Occipital lobe (tissue), 1 donor: ENCODE measurements at regions not wholly inside any gene's neighbourhood (a gene's known extent, or its start where the extent isn't known, plus 50 kb on each side); places are given as distances from the start of the nearest gene placed in this dataset.
"Not testable (repeated sequence)": the region's sequence is repeated elsewhere in the genome, so short reads cannot be mapped to it uniquely, and the experiment has no call there.

Source experiments
- DNase-seq: peaks from one replicate; lab custom pipeline; 2025; lab: John Stamatoyannopoulos, UW

DNA sequence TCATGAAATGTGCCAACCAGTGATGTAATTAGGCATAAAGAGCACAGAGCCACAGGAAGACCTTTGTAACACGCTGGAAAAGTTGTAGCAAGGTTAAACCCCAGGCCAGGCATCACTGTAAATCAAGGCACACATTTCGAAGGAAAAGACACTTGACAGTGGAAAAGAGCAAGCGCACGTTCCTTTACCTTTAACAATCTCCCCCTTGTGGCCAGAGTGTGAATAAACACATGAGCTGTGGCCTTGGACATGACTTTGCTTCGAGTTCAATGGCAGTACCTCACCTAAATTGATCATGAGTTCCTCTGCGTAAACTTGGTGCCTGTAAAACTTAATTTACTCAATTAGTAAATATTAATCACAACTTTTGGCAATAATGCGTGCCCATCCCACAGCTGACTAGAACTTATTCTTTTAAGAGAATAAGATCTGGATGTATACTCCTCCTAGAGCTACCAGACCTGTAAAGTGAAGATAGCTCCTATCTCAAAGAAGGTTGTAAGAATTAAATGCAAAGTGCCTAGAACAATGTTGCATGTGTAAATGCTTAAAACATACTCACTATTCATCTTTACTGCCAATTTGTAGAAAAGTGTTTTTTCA lies 757.0 kb upstream of the NECTIN3 start:
- DNase-seq: peak; percentile 13

GRCh38 chr3:110318108-110318507 lies 753.5 kb upstream of the NECTIN3 start:
- DNase-seq: no peak

DNA sequence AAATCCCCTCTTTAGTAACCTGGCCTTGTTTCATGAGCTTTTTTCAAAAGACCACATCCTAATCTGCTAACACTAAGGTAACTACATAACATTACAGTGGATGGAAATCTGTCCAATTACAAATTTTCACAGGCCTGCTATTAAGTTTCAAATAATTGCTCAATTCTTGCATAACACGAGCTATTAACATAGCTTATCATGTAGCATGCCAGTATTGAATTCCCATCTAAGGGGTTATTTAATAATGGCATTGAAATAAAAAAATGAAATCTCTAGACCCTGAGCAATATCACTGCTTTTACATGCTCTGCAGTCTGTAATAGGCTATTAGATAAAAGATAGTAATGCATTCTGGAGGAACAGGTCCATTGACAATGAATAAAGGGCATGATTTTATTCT lies 748.3 kb upstream of the NECTIN3 start:
- DNase-seq: no peak

DNA sequence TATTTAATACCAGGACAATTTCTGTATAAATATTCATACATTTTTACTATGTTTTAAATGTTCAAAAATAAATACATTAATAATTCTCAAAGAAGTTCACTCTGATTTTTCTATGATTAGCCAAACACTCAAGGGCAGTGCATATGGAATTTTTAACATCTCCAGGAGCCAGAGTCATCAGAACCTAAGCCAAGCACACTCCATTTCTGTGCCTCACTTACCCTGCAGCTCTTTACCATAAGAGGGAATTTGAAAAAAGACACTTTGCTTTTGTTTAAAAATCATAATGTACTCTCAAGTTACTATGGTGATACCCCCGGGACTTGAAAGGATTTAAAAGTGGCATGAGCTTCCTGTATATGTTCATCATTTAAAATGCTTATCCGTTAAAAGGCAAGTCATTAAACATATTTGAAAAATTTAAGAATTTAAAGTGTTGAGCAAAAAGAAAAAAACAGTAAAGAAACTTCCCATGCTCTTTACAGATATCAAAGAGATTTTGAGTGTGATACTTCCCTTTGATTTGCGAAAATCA lies 747.4 kb upstream of the NECTIN3 start:
- DNase-seq: no peak

GRCh38 chr3:110327870-110328269 lies 743.7 kb upstream of the NECTIN3 start:
- DNase-seq: no peak

DNA sequence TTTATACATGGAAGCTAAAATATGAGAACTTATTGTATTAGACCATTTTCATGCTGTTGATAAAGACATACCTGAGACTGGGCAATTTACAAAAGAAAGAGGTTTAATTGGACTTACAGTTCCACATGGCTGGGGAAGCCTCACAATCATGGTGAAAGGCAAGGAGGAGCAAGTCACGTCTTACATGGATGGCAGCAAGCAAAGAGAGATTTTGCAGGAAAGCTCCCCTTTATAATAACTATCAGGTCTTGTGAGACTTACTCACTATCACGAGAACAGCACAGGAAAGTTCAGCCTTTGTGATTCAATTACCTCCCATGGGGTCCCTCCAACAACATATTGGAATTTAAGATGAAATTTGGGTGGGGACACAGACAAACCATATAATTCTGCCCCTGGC lies 740.1 kb upstream of the NECTIN3 start:
- DNase-seq: not testable (repeated sequence)

- no peak for DNase-seq
These were observed 739.0 kb upstream of the NECTIN3 start for GRCh38 chr3:110332629-110333028.

GRCh38 chr3:110341047-110341446 lies 730.6 kb upstream of the NECTIN3 start:
- DNase-seq: no peak

- DNase-seq: no peak
These were observed 728.2 kb upstream of the NECTIN3 start for GRCh38 chr3:110343376-110343775.

DNA sequence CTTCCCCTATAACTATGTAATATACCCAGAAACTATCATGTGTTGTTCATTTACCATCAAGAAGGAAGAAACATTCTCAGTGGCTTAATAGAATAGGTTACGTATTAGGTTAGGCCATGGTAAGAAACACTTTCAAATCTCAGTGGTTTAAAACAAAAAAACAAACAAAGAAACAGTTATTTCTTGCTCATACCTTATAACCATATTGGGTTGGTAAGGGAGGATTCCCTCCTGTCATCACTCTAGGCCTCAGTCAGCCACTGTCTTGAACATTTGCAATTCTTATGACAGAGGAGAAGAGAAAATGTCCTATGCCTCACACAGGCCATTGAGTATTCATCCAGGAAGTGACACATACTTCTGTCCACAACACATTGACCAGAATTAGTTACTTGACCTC lies 727.7 kb upstream of the NECTIN3 start:
- DNase-seq: no peak

DNA sequence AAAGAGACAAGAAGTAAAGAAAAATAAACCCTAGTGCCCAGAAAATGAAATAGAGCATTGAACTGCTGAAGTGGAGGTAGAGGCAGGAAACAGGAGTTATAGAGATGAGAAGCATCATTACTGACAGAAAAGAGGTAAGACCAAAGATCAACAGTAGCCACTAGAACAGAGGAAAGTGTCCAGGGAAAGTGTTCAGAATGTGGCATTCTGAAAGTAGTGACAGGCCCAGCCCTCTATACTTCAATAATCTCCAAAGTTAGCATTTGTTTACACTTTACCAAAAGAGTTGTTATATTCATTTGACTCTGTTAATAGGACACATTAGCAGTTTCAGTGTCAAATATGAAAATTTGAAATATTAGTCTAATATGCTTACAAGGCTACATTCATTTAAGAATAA lies 727.1 kb upstream of the NECTIN3 start:
- DNase-seq: no peak

DNA sequence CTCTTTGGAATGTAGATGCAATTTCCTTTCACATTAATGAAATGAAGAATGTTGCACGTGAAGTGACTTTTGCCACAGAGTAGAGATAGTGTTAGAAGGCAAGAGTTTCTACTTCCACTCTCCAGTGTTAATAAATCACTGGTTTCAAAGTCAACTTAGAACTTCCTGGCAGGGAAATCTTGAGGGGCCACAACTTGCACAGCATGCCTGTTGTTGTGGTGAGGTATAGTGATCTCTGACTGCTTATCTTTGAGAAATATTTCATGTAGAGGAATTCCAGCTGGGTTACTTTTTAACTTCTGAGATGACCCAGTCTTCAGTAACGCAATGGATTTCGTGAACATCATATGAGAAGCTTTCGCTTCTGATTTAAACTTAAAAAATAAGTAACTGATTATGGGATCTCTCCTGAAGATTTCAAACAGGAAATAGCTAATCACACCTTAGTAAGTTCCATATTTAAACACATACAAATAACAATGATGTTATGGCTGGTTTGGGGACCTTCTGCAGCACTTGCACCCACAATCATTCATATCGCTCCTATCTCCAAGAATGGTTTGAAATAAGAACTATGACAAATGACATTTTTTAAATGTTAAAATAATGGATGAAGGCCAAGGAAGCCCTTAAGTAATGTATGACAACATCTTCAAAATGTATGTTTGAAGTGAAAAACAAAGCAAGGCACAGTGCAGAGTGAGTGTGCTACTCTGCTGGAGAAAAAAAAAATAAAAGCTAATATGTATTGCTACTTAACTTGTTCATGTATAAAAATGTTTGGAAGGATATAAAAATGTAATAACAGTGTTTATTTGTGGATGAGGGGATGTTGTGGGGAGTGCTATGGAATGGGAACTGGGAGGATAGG lies 726.5 kb upstream of the NECTIN3 start:
- no peak for DNase-seq

DNA sequence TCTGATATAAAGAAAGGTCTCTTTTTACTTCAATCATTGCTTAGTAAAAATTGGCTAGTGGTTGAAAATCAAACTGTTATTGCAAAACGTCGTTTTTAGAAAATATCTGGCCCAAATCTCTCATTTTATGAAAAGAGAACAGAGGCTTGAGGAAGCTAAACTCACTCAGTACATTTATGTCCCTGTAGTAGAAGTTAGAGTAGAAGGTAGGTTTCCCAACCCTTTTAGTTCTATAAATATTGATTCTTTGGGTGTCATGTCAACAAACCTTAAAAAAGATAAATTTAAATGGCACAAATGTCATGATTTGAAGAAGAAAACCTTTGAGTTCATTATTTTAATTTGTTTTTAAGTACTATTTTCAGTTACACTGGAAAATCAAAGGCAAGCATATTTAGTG lies 722.3 kb upstream of the NECTIN3 start:
- DNase-seq: no peak

DNA sequence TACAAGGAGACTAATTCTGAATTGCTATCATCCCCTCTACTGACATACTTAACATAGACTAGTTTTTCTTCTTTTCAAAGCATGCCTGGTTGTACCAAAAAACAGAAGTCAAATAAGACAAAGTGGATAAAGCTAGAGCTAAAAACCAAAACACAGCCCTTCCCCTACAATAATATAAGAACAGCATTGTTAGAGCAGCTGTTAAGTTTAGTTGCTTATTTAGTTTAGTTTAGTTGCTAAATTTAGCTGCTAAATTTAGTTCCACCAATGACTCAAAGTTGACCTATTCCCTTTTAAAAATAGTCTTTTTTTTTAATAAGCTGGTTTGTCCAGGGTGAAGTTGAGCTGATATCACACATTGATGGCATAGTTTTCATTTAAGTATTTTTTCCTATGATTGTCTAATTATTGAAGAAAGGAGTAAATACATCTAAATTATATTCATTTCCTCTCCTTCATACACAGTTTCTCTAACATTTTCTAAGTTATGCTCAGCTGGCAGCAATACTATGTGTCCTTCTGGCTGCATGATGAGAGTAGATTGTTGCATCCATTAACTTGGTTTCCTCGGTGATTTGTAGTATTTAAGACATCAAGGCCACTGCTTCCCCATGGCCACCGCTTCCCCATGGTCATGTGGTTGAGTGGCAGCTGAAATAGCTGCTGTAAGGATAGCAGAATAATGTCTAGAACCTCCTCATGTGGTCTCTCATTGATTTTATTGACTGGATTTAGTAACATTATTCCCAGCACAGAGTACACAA lies 718.6 kb upstream of the NECTIN3 start:
- DNase-seq: no peak

GRCh38 chr3:110362751-110363150 lies 708.9 kb upstream of the NECTIN3 start:
- no peak for DNase-seq

GRCh38 chr3:110367289-110367688 lies 704.3 kb upstream of the NECTIN3 start:
- not testable (repeated sequence) for DNase-seq

- no peak for DNase-seq
These were observed 695.7 kb upstream of the NECTIN3 start for GRCh38 chr3:110375751-110376518.

DNA sequence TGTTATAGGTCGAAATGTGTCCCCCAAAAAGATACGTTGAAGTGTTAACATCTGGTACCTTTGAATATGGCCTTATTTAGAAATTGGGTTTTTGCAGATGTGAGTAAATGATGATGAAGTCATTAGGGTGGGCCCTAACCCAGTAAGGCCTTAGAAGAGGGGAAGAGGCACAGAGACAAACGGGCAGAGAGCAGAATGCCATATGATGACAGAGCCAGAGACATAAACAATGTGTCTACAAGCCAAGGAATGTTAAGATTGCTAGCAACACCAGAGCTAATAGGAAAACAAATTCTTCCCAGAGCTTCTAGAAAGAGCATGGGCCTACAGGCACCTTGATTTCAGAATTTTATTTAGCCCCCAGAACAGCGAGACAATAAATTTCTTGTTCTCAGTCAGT lies 693.1 kb upstream of the NECTIN3 start:
- DNase-seq: no peak

DNA sequence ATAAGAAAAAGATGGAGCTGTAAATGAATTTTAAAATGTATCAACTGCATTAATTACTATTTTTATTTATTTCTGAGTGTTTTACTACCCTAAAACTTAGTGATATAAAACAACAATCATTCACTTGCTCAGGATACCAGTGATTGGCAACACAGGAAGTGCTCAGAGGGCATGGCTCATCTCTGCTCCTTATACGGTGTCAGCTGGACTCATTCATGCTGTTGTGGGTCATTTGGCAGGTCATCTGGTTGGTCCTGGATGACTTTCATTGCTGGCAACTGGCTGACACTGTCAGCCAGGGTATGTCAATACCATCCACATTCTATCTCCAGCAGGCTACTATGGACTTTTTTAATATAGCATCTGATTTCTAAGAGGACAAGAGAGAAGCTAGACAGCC lies 689.6 kb upstream of the NECTIN3 start:
- DNase-seq: no peak

DNA sequence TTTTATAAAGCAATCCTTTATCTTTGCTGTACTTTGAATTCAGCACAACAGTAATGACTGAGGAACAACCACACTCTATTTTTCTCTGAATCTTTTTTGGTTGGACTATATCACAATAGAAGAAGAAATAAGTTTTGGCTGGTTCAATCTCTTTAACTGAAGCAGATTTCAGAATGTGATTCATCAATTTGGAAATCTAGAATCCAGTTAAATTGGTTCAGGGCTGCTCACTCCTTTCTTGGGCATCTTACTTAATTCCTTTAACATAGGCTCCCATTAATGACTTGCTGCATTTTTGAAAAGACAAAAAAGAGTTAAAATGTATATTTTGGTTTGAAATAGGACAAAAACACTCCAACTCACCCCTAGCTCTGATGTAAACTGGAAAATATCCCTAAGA lies 688.3 kb upstream of the NECTIN3 start:
- DNase-seq: no peak

DNA sequence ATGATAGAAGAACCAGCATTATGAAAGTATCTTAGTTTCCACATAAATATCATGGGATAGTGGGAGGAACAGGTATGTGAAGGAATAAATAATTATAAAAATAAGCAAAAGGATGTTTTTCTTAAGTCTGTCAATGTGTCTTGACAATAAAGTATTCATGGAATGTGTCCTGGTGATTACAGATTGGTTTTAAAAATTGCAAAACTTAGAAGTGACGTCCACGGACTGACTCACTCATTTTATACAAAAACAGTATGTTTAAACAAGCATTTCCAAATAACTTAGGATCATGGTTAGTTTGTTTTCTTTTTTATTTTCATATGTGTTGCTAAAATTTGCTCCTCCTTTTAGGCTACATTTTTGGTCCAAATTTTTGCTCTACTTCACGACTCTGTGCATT lies 687.0 kb upstream of the NECTIN3 start:
- DNase-seq: no peak
